ENCODE measurements at regions not wholly inside any gene's neighbourhood (a gene's known extent, or its start where the extent isn't known, plus 50 kb on each side); places are given as distances from the start of the nearest gene placed in this dataset.

DNA sequence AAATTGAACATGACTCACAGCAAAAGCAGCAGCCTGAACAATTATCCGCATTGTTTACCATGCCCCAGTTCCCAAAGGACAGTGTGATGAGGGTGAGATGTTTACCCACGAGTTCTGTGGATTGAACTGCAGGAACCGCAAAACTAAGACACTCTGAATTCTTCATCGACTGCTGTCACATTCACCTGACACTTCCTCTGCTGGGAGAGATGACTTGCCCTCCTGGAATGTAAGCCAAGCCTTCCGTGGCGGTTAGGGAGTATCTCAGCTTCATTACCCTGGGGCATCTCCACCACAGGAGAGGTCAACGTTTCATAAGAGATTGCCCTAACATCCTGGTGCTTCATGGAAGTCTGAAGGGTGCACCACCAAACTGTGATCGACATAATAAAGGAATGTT lies 374.6 kb upstream of the ADARB2 start:
- no peak for TF ChIP-seq CTCF (IDR thresholded peaks at IDR 0.05)
- TF ChIP-seq POLR2A (IDR thresholded peaks at IDR 0.05) = no peak
